NCI-H526 (cell line): ENCODE measurements at regions not wholly inside any gene's neighbourhood (a gene's known extent, or its start where the extent isn't known, plus 50 kb on each side); places are given as distances from the start of the nearest gene placed in this dataset.
A peak's percentile ranks its signal among the peaks of the same experiment; 100 is the strongest.

Experiments
- DNase-seq, 2 experiments: peaks; one replicate each; lab custom pipeline; 2025; lab: John Stamatoyannopoulos, UW

DNA sequence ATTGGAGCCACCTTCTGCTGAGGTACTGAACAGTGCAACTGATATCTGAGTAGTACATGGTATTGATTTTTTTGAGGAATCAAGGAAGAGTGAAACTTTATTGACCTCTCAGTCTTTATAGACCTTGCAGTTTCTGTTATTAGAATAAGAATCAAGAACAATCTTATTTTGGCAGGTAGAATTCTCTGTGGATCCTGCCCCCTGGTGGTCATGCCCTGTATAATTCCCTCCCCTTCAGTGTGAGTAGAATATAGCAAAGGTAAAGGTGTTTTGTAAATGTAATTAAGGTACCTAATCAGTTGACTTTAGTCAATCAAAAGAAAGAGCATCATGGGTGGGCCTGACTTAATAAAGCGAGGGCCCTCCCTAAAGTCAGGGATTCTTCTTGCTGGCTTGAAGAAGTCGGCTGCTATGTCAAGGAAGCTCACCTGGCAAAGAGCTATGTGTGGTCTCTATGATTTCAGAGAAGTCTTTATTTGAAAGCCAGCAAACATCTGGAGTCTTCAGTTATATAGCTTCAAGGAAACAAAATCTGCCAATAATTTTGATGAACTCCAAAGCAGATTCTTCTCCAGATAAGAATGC, 142.8 kb downstream of the LSM5 start:
- peak in 1 of 2 experiments; percentile 4 for DNase-seq

DNA sequence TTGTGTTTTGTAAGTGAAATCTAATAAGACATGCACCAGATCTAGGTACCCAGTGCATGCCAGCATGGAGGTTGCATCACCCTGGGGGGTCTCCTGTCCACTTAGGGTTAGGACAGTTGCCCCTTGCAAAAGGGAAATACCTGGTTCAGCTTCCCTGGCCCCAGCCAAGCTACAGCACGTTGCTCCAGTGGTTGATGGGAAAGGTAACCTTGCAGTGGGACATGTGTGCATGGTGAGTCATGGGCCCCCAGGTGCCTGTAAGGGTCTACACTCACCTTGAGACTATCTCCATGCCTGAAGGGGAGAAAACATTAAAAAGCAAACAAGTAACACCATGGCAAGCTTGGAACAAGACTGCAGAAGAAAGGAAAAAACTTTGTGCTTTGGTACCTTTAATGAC, 143.9 kb downstream of the LSM5 start:
- DNase-seq, result no peak

DNA sequence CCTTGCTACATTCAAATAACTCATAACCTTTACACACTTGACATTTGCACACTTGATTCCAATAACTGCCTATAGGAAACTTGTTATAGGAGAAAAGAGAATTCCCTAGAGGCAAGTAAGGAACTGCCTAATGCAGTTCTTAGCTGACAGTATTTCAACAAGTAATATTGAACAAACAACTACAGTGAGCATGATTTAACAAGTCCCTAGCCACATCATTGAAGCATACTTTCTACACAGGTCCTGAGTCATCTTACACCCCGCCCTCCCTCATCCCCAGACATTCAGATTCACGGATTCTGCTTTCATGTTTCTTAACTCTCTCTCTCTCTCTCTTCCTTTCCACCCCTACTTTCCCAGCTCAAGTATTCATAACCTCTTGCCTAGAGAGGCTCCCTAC, 153.5 kb downstream of the LSM5 start:
- no peak for DNase-seq

DNA sequence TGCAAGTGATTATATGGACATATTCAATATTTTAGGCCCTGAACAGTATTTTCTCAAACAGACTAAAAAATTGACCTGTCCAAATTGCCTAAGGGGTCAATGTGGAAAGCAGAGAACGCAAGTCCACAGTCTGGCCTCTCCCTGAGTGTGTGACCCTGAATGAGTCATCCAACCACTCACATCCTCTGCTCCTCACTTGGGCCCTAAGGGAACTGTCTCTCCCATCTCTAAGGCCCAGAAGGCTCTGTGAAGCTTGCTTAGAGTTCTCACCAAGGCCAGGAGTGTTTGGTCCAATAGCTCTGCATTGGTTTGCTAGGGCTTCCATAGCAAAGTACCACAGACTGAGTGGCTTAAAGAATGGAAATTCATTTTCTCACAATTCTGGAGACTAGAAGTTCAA, 155.1 kb downstream of the LSM5 start:
- no peak for DNase-seq

DNA sequence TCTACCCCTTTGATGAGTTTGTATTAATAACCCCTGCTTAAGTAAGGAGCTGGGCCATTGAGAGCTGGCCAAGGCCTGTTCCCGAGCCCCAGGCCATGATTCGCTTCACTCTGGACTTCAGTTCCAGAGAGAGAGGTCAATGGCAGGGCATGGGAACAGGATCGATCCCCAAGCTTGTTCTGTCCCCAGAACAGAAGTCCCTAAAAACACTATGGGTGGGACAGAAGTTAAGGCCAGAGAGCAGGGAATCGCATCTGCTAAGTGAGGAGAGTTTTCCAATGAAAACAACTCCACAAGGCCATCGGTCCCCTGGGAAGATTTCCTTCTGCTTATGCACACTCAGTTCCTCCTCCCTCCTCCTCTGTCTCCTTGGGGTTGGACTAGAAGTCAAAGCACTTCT, 159.6 kb downstream of the LSM5 start:
- DNase-seq, result no peak

DNA sequence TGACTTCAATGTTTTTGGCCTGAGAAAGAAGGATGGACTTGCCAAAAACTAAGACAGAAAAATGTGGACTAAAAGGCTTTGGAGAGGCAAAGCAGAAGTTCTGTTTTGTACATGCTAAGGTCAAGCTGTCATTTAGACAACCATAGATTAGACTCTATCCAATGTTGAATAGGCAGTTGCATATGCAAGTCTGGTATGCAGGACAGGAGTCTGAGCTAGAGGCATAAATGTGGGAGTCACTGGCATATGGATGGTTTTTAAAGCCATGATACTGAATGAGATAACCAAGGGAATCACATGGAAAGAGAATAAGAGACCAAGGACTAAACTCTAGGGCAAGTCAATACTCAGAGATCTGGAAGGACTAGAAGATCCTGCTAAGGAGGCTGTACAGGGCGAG, 164.1 kb downstream of the LSM5 start:
- DNase-seq, result no peak

DNA sequence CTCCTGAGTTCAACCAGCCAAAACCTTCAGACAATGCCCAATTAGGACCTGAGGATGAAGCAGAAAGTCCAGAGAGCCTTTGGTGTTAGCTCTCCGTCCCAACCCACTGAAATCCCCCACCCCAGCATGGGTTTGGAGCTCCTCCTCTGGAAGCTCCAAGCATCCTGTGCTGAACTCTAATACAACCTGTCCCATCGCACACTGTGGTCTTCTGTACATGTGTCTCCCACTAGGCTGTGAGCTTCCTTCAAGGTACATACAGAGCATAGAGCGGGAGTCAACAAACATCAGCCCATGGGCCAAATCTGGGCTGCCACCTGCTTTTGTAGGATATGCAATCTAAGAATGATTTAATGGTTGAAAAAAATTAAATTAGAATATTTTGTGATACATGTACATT, 166.5 kb downstream of the LSM5 start:
- no peak for DNase-seq

DNA sequence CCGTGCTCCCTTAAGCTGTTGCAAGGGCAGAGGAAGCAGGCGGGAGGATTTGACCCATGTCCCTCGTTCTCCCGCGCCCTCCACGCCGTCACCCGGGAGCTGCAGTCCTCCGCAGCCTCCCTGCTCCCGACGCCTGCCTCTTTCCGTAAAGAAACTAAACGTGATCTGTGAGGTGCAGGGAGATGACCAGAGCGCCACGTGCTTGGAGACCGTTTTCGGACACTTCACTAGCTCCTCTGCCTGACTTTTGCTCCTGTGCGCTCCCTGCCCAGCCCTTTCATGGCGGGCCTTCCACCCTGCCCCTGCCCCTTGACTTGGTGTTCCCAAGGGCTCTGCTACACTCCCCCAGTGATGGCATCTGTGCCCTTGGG, 171.2 kb downstream of the LSM5 start:
- no peak for DNase-seq

DNA sequence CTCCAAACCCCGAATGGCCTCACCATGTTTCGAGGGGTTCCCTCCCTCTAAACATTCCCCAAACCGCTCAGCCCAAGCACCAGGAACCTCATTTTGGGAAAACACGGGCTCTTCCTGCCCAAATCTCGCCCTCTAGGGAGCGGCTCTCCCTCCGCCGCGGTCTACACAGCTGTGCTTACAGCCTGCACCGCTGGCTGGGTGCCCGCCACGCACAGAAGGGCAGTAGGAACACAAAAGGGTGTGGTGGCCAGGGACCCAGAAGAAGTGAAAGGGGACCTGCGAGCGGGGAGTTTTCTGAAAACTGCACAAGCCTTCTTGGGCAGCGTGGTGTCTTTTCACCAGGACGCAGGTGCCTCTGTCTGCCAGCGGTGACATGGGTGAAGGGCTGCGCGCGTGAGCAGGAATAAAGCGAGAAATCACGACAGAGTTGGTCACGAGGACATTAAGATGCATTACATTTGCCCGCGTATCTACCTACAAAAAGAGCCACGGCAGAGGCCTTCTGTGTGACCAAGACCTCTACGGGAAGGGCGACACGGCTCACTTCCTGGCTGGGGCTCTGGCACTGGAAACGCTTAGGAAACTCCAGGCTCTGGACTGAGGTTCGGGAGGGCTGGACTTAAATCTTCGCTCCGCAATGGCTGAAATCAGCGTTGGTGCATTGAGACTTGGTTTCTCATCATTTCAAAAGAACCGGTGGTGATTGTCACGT, 171.7 kb downstream of the LSM5 start:
- no peak for DNase-seq

DNA sequence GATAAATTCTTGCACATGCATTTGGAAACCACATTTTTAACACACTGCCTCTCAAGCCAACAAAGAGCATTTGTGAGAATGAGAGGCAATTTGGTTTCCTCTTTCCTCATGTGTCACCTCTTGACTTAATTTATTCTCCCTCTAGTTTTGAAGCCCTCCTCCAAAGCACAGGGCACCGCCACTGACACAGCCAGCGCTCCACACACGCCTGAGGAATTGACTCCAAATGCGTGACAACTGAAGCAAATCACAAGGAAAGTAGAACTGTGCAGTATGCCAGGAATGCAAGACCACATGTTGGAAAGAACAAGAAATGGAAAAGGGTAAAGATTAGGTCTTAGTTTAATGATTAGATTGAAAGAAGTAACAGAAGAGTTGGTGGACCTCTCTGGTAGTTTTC, 173.3 kb downstream of the LSM5 start:
- no peak for DNase-seq

DNA sequence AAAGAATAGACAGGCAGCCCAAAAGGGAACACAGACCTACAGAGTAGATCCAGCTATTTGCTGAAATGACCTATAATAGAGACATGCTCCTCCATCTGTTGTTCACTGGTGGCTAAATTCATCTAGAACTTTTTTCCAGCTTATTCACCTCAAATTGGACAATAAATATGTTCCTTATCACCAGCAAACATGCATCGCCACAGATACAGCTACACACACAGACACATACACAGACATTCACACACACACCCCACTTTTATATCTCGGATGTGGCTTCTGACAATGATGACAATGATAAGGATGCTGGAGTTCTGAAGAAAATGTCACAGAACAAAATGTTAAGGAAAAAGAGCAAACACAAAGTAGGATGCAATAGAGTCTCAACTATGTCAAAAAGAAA, 175.4 kb downstream of the LSM5 start:
- DNase-seq, result no peak

DNA sequence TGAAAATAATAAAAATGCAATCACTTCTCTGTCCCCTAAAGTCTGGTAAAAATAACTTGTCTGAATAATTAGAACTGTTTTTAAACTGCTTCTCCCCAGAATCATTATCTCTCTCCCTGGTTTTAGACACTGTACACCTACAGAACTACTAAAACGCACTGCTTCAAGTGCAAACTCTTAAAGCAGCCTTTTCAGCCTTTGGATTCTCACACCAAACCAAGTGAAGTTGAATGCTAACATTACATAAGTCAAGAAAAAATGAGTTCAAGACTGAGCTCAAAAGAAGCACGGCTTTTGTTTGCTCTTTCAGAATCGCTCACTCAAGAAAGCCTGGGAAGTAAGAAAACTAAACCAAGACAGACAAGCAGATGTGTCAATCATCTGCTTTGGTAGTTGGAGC, 188.8 kb downstream of the LSM5 start:
- no peak for DNase-seq

DNA sequence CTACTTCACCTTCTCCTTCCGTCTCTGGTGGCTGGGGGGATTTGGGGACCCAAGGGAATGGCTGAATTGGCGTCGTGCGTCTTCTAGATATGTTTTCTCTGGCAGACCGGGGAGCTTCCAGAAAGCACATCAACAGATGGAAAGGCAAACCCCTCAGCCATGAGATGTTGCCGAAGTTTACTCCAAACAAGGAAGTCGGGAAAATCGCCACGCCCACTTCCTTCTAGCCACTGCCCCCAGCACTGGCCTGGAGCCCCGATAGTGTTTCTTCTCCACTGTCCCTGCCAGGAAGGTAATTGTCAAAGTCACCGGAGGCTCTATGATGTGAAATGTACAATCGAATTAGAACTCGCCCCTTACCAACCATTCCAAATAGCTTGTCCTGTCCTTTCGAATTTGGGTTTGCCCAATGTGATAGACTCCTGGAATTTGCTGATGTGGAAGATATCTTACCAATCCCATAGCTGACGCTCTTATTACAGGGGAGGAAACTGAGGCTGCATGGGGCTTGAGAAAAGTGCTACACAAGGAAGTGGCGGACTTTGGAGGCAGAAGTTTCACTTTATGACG, 191.0 kb downstream of the LSM5 start:
- DNase-seq, result peak in 1 of 2 experiments; percentile 29

DNA sequence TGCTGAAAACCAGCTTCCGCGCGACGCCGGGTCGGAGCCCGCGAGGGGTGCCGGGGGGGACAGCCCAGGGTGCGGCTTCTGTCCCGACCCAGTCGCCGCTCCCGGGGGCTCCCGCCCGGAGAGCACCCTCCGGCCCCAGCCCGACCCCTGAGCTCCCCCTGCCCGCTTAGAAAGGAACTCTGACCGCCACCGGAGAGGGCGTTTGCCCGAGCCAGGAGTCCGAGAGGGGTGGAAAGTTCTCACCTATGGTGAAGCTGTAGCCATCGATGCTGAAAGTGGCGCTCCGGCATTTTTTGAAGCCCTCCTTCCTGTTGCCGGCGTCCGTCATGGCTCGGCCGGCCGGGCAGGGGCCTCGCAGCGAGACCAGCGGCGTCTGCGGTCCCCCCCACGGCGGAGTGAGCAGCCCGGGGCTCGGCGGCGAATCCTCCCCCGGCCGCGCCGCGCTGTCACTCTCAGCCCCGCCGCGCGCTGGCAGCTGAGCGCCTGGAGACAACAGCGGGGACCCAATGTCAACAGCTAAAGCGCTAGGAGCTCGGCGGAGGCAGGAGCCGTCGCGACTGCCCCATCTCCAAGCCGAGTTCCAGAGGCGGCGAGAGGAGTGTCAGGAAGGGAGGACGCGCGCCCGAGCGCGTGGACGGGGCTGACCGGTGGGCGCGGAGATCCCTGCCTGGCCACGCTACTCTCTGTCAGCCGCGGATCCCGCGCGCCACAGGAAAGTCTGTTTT, 191.6 kb downstream of the LSM5 start:
- DNase-seq, result peak in 1 of 2 experiments; percentile 53

DNA sequence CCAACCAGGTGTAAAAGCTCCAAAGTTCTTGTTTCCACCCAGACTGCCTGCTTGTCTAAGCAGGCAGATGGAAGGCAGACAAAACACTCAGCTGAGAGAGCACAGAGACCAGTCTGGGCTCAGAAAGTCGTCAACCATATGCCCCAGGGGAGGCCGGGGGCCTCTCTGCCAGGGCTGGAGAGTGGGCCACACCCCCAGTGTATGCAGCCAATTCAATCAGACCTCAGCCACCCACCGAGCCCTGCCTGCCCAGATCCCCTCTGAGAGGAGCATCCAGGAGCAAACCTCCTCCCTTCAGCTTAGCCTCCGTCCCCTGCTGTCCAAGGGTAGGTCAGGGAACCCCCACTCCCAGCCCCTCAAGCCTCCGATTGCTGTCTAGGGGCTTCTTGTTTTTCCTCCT, 196.3 kb downstream of the LSM5 start:
- DNase-seq, result no peak

DNA sequence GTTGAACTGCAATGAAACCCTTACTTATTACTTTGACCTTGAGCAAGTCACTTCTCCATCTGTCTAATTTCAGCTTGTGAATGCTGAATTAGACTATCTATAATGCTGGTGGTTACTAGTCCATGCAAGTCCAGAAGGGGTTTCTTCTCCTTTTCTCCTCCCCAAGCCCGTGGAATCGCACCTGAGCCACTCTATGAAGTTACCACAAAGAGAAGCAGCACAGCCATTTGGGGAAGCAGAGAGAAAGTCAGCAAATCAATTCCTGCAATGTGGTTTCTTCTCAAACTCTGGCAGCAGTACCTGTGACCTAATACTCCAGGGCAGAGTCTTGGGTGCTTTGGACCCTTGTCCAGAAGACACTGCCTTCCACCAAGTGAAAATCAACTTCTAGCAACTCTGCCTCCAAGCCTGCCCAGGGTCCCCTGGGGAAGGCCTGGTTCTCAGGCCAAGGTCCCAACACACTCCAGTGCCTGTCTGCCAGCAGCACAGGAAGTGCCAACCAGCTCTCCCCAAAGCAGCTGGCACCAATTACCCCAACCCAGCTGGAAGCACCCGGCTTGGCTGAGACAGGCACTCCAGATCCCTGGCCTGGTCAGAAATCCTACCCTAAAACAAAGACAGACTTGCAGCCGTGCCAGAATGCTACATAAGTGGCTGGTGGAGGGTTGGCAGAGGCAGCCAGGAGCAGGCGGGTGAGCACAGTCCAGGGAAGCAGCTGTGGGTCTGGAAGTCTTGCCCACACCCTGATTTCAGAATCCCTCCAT, 200.3 kb downstream of the LSM5 start:
- DNase-seq, result no peak

DNA sequence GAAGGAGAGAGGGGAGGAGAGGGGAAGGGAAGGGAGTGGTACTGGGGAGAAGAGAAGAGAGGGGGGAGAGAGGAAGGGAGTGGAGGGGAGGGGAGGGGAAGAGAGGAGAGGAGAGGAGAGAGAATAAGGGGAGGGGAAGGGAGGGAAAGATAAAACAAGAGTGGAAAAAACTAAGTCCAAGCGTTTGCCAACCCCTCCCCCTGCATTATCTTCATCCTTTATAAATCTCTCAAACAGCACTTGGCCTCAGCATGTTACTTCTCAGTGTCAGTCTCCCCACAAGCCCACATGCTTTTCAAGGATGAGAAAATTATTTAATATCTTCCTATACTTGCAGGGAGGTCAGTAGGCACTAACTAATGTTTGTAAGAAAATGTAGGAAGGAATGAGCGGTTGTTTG, 204.5 kb downstream of the LSM5 start:
- DNase-seq, result no peak

DNA sequence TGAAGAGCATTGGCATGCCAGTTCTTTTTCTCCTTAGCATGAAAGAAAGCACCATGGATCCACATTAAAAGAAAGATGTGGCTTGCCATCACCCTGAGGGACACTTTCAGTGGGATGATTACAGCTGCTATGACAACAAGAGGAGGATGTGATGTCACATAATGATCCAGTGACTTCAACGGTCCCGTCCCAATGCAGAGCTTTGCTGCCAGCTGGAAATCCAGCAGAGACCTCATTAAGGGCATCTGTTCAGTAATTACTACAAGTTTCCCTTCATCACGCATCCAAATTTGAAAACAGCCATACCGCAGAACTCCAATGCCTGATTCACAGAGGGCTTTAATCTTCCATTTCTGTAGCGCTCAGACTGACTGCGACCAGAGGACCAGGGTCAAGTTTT, 206.6 kb downstream of the LSM5 start:
- DNase-seq, result no peak

DNA sequence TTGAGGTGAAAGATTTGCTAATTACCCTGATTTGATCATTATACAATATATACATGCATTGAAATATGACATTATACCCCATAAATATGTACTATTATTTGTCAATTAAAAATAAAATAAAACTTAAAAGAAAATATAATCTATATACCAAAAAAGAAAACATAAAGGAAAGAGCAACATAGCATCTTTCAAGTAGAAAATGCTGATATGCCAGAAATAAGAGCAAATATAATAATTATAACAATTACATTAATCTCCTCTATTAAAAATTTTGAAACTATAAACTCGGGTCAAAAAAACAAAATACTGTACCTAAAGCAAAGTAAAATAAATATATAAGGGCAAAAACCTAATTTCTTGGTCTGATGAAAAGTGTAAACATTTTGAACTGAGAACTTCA, 209.3 kb upstream of the PDE1C start:
- no peak for DNase-seq

DNA sequence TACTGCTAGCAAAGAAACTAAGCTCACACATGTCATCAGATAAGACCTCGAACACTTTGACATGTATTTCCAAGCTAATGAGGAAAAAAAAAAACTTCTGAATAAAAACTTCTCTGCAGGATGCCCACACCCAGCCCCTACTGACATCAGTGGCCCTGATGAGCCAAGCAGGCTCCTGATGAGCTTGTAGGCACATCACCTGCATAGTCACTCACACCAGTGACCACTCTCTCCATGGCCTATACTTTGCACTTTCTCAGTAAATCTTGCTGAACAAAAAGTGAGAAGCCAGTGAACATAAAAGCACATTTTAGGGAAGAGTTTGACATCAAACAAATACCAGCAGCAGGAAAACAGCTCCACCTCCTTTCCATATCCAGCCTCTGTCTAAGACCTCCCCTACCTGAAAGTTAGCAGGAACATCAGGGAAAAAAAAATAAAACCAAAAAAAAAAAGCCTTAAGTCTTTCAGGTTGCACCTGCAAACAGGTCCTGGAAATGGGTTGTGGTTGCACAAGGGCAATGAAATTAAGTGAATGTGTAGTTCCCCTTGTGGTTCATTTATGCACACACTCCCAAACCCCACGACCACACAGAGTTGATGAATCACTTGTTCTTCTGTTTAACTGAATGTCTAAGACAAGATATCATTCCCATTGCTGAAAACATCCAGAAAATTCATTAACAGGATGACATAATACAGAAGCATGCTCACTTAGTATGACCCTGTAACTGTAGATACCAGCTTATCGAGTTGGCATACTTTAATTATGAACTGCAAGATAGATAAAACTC, 205.2 kb upstream of the PDE1C start:
- no peak for DNase-seq

DNA sequence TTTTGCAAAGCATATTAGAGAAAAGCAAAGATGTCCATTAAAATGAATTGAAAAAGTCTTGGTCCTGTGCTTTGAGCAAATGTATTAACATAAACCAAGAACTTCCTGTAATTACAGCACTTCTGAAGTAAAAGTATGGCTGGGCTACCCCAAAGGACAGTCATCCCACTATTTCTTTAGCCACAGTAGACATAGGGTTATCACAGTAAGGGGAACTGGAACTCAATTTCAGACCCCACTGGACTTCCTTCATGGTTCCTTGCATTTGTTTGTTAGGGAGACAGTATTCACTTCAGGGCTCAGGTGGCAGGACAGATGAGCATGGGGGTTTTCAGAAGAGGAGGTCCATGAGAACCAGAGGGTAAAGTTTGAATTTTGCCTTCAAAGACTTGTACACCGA, 203.1 kb upstream of the PDE1C start:
- no peak for DNase-seq
